Activated gamma-delta T cell treated with anti-CD3 and anti-CD28 coated beads, Interleukin-2, amount 50 U/mL, for 16 hours (primary cell): ENCODE measurements at regions not wholly inside any gene's neighbourhood (a gene's known extent, or its start where the extent isn't known, plus 50 kb on each side); places are given as distances from the start of the nearest gene placed in this dataset.

Source experiments
- DNase-seq: peaks from one replicate; pipeline ENCODE4 v3.0.0-alpha.2; 2020; ENCODE audit warnings: low read depth

- no peak for DNase-seq
These were observed 94.5 kb upstream of the UPP2 start for GRCh38 chr2:158006961-158007719.

DNA sequence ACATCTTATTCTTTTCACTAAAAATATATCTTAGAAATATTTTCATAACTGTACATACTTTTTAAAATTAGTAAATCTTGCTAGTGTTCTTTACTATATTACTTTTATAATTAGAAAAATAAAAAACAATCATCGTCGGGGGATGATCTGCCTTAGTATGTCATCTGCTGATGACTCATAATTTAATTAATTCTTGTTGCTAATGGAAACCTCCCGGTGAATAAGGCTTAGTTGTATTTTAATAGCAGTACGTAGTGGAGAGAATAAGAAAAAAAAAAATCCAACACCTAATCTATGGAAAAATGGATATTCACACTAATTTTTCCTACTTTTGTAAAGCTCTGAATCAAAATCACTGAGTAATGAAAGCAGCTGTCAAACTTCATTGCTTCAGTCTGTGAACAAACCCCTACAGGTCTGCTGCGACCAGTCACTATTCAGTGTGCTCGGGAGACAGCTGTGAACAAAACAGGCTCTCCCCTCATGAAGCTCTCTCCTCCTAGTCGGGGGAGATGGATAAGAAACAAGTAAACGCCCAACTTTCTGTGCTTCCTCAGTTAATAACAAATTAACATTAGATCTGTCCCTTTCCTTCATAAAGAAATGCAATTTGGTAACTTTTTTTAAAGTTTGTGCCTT is 97.4 kb upstream of the UPP2 start:
- DNase-seq = no peak

DNA sequence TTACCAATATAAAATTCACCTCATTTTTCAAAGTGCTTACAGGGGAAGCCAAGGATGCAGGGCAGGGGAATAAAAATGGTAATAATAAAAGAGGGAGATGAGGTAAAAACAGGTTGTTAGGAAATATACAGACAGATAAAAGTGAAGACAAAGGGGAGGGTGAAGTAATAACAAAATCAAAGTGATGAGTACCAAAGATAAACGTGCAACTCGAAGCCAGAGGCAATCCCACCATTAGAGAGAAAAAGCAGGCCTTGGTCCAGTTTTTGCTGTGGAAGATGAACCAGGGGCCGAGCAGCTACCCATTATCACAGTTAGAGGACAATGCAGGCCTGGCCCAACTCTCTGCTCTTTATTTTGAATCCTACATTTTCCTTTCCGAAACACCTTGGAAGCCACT is 99.6 kb upstream of the UPP2 start:
- no peak for DNase-seq

DNA sequence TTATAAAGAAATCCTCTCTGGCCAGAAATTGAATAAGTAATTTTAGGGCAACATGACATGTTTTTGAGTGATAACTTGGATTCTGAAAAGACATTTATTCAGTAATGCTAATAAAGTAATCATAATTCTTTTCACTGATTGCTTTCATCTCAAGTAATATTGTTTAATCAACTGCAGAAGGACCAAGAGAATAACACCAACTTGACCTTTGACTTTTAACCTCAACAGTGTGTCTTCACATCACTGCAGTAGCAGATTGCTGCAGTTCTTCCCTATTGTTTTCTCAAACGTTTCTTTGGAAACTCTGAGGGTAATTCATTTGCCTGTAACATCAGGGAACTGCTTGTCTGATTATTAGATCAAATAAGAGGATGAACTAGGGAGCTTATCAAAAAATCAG is 104.9 kb upstream of the UPP2 start:
- DNase-seq = no peak

GRCh38 chr2:157995117-157995516 is 106.6 kb upstream of the UPP2 start:
- DNase-seq = no peak

- no peak for DNase-seq
These were observed 109.7 kb upstream of the UPP2 start for GRCh38 chr2:157991932-157992331.

- no peak for DNase-seq
These were observed 111.5 kb upstream of the UPP2 start for GRCh38 chr2:157990173-157990572.

DNA sequence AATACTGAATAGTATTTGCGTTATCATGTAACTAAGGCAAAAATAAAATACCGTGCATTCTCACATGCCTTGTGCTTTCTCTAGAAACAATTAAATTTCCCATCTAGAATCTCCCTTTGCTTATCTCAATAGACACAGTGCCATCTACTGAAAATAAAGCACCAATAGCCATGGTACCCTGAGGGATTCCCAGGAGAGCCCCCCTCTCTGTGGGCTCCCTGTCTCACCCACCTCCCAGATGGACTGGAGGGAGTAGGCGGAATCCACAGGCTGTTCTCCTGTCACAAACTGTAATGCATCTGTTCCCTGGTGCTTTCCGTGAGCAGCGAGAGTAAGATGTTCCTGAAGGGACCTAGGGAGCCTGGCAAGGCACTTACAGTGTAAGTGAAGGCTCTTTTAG is 112.4 kb upstream of the UPP2 start:
- DNase-seq = no peak

- no peak for DNase-seq
These were observed 110.6 kb upstream of the ACVR1 start for GRCh38 chr2:157986761-157987160.

- no peak for DNase-seq
These were observed 108.7 kb upstream of the ACVR1 start for GRCh38 chr2:157984866-157985265.

DNA sequence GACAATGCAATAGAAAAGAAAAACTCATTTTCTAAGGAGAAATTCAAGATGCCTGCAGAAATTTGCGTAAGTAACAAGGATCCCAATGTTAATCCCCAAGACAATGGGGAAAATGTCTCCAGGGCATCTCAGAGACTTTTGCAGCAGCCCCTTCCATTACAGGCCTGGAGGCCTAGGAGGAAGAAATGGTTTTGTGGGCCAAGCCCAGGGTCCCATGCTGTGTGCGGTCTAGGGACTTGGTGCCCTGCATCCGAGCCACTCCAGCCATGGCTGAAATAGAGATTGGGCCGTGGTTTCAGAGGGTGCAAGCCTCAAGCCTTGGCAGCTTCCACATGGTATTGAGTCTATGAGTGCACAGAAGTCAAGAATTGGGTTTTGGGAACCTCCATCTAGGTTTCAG is 103.9 kb upstream of the ACVR1 start:
- DNase-seq = no peak

- no peak for DNase-seq
These were observed 95.6 kb upstream of the ACVR1 start for GRCh38 chr2:157971702-157972101.

DNA sequence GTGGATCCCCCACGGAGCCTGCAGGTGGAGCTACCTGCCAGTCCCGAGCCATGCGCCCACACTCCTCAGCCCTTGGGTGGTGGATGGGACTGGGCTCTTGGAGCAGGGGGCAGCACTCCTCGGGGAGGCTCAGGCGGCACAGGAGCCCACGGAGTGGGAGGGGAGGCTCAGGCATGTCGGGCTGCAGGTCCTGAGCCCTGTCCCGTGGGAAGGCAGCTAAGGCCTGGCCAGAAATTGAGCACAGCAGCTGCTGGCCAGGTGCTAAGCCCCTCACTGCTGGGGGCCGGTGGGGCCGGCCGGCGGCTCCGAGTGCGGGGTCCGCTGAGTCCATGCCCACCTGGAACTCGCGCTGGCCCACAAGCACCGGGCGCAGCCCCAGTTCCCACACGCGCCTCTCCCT is 91.7 kb upstream of the ACVR1 start:
- DNase-seq = no peak

GRCh38 chr2:157959249-157959648 is 83.1 kb upstream of the ACVR1 start:
- DNase-seq = no peak

- no peak for DNase-seq
These were observed 81.5 kb upstream of the ACVR1 start for GRCh38 chr2:157957596-157957995.

DNA sequence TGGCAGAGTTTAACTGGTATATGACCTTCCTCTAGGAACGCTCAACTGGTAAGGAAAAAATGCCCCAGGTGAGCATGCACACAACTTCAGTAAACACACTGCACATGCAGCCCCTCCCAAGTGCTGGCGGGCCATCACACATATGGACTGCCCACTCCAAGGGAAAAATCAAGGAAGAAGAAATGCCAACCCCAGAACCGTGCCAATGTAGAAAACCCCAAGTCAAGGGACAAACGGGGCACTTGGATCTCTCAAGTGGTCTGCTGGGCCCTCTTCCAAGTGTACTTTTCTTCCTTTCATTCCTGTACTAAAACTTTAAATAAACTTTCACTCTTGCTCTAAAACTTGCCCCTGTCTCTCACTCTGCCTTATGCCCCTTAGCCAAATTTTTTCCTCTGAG is 76.4 kb upstream of the ACVR1 start:
- no peak for DNase-seq

DNA sequence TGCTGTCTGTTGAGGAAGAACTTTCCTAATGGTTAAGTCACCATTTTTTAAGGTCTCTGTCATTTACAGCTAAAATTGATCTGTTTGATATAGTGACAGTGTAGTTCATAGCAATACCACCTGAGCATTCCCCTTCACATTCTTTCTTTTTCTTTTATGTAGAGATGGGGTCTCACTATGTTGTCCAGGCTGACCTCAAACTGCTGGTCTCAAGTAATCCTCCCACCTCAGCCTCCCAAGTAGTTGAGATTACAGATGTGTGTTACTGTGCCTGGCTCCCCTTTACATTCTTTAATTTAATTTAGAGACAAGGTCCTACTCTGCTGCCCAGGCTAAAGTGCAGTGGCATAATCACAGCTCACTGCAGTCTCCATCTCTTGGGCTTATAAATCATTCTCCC is 72.7 kb upstream of the ACVR1 start:
- DNase-seq = no peak

GRCh38 chr2:157946919-157947557 is 70.9 kb upstream of the ACVR1 start:
- DNase-seq = no peak

GRCh38 chr2:157940024-157940423 is 63.9 kb upstream of the ACVR1 start:
- DNase-seq = no peak

- no peak for DNase-seq
These were observed 62.4 kb upstream of the ACVR1 start for GRCh38 chr2:157938556-157938955.

DNA sequence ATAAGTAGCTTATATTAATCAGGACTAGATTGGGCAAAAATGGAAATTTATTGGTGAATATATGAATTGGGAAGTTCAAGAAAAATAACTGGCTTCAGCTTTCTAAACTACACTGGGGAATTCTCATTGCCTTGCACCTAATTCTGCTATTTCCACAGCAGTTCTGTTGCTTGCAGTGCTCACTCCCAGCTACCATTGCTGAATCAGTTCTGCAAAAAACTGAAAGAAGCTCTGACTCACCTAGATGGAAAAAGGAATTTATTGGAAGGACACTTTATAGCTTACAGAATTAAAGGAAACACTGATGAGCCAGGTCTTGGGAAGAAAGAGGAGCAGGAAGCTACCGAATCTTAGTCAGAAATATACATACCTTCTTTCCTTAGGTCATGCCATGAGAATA is 60.3 kb upstream of the ACVR1 start:
- no peak for DNase-seq

- DNase-seq = no peak
These were observed 59.3 kb upstream of the ACVR1 start for GRCh38 chr2:157935378-157935906.

DNA sequence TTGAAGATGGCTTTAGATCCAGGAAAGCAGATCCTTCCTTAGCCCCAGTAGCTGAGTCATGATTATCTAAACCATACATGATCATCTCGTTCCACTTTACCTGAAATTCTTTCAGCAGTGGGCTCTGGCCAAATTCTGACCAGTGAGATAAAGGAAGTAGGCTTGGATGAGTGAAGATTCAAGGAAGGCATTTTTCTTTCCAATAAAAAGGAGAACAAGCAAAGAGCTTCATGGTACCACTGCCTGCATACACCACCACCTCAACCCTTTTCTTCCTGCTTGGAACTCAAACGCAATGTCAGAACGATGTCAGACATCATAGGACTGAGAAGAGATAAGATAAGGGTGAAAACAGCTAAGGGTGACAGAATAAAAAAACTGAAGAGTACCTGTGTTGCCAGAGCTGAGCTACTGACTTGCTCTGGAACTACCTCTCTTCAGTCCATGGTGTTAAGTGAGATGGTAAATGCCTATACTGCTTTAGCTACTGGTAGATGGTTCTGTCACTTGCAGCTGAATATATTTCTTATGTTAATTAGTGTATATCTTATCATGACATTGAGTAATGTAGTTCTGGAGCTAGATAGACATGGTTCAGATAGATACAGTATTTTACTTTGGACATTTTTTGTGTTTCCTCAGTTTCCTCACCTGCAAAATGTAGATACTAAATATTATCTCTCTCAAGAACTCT is 58.7 kb upstream of the ACVR1 start:
- DNase-seq = no peak
